Activated T-cell treated with anti-CD3 and anti-CD28 coated beads, Interleukin-2, amount 50 U/mL, for 48 hours (primary cell): ENCODE measurements at regions not wholly inside any gene's neighbourhood (a gene's known extent, or its start where the extent isn't known, plus 50 kb on each side); places are given as distances from the start of the nearest gene placed in this dataset.

Experiments used
- DNase-seq, 2 experiments: peaks; one replicate each; pipeline ENCODE4 v3.0.0-alpha.2; 2020

DNA sequence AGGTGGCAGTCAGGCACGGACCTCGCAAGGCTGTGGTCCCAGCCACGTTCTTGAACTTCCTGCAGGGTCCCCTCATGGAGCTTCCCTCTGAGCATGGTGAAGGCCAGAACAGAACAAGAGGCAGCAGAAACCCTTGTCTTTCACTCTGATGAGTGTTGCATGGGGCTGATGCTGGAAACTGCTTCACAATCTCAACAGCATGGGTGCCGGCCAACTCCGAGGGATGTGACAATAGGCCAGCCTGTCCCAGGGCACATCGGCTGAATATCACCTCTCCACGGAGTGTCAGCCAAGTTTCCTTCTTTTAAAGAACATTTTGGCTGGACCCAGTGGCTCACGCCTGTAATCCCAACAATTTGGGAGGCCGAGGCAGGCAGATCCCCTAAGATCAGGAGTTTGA lies 173.9 kb downstream of the FOXO1 start:
- DNase-seq = peak; percentile 12 to 17

DNA sequence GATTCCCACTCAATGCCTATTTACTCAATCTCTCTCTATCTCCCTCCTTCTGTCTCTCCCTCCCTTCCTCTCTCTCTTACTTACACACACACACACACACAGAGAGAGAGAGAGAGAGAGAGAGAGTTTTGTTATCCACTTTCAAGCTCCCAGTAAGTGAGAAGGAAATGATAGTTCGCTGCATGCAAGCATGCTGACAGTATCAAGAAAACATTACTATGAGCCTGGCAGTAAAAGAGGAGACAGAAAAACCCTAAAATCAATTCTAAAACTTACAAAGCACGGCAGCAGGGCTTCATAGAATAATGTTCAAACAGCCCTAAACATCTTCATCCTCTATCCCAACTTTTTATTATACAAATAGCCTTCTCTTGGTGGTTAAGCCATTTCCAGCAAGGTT lies 171.9 kb downstream of the FOXO1 start:
- peak in 1 of 2 experiments; percentile 15 for DNase-seq

DNA sequence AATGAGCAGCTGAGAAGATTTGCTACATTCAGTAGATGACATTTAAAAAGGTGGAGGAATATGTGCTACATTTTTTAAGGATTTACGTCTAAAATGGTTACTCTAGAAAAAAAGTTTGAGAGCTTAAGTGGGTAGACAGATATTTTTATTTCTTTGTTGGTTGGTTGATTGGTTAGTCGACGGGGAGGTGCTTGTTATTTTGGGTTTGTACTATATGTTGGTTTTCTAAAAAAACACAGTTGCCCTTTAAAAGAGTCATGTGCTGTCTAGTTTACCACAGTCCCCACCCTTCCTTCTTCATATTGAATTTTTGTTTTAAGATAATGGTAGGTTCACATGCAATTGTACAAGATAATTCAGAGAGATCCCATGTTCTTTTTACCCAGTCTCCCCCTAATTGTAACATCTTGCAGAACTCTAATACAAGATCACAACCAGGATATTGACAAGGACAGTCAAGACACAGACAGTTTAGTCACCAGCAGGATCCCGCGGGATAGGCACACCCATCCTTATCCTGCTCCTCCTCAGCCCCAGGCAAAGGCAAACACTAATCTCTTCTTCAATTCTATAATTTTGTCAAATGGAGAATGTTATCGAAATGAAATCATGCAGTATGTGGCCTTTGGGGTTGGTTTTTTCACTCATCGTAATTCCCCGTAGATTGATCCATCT lies 171.4 kb downstream of the FOXO1 start:
- DNase-seq = peak; percentile 14

DNA sequence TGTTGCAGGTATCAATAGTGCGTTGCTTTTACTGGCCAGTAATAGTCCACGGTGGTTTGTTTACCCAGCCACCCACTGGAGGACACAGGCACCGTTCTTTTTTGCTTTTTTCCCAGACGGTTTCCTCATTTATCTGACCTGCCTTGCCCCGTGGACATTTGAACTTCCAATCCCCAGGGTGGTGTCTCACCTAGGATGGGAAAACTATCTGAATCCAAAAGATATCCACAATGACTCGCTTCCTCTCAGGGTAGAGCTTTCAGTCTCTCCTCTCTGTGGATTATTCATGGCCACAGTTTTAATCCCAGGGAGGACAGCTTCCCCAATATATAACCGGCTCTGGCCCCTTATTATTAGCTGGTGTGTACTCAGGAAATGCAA lies 170.8 kb downstream of the FOXO1 start:
- no peak for DNase-seq

DNA sequence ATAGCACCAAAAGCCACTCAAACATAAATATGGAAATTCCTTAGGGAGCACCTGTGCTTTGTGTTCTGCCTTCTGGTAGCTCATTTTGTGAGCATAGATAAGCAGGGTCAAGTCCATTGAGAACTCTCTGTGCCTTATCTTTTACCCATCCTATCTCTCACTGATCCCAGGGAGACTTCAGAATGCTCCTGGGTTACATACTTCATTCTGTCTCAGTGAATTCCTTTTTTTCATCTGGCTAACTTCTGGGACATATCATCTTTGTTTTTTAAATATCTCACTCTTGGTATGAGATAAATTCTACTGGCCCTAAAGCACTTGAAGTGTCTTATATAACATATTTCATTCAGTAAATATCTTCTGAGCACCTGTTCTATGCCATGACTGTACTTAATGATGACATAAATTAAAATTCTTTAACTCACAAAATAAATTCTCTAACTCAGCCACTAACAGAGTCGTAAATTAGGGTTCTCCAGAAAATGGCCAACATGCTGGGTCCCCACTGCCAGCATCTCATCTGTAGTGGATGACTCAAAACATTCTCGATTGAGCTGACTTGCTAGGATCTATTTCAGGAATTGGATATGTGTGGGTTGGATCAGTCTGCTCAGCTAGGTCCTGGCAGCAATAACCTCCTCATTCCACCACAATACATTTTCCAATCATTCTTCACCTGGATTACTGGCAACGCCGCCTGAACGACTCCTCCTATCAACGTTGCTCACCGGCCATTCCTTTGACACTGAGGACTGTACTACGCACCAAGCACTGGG lies 170.2 kb downstream of the FOXO1 start:
- no peak for DNase-seq

DNA sequence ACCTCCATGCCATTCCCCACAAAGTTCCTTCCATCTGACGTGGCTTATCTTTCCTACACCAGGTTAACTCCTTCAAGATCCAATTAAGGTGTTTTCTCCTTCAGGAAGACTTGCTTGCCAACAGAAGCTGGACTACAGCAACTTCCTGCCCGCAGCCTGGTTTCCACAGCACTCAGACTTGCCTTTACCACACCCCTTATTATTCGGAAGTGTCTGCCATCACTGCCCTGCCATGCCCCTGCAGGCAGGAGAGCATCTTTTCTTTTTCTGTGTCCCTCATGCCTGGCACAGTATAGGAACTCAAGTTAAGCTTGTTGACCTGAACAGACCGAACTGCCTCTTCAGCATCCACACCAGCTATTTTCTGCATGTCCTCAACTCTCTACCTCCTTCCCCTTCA lies 168.0 kb downstream of the FOXO1 start:
- DNase-seq = no peak

DNA sequence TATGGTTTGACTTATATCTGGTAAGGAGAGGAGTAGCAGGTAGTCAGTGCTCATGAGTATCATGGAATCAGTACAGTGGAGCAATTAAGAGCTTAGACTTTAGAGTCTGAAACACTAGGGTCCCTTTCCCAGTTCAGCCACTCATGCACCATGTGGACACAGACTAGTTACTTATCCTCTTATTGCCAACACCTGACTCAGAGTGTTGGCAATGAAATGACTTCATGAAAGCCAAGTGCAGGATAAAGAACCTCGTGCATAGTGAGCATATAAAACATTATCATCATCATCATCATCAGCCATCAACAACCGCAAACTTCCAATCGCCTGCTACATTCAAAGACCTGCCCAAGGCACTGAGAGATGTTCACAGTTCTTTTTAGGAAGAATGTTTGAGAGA lies 164.2 kb downstream of the FOXO1 start:
- DNase-seq = no peak

DNA sequence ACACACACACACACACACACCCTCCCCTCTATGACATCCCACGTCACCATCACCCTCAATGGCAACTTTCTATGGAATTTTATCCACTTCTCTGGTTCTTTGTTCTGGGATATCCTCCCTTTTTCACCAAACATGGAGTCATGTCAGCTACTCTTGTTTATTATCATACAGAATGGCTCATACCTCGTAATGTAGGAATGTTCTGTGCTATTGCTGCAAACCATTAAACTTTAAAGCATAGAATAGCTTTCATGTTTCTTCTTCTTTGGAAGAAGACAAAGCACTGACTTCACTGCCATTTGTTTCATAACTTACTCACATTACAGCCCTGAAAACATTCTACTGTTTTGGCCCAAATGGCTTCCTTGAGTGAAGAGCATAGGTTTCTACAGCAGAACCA lies 163.4 kb downstream of the FOXO1 start:
- no peak for DNase-seq

DNA sequence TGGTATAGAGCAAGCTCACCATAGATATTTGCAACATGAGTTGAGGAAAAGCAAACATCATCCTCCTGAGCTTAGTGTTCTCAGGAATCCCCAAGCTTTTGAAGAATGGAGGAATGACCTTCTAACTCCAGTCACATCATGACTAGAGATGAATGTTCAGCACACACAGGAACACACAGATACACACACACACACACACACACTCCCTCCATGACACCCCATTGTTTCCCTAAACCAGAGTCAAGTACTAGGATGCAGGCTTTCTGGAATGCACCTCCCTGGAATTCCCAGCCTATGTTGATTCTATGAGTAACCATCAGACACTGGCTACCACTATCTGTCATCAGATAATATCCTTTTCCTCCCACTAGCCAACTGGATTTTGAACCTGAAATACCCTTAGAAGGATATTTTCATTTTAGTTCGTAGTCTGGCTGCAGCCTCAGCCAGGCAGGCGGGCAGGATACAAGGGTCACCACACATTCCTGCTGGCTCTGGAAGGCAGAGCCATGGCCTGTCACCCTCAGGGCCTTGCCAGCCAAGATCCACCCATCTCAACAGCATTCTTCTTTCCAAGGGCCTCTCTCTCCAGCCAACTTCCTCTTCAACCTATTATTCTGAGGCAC lies 162.4 kb downstream of the FOXO1 start:
- no peak for DNase-seq

DNA sequence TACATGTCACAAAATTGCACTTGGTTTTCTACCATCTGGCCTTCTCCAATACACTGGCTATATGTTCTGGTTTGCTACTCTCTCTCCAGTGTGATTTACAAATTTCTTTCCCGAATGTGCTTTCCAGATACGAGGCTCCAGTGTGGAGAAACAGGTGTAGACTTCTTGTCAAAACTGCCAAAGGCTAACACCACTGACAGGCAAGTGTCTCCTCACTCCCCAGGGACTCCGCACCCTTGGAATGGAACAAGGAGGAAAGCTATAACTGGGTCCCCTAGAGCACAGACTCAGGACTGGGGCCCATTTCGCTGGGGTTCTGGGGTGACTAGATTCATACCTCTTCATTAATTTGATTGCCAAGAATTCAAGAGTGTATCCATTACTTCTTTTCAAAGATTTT lies 161.8 kb downstream of the FOXO1 start:
- no peak for DNase-seq

DNA sequence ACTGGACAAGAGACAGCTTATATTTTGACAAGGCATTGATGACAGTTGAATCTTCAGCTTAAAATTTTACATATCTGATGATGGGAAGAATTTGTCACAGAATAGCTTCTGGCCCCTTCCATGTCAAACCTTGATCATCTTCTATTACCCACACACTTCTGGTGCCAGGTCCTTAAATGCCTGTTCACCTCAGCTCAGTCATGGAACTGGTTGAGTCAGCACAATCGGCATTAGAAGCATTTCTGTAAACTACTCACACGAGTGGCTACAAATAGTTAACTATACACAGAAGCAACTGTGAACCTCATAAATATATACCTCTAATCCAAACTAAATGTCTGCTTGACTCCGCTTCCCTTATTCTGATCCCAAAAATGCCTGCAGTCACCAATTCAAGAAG lies 161.2 kb downstream of the FOXO1 start:
- no peak for DNase-seq
